BJ (cell line): ENCODE measurements at regions not wholly inside any gene's neighbourhood (a gene's known extent, or its start where the extent isn't known, plus 50 kb on each side); places are given as distances from the start of the nearest gene placed in this dataset.

Experiments used
- CTCF ChIA-PET: fragments of 350-600 bp; formaldehyde crosslinking; extraction: SDS; loops from one replicate; lab custom pipeline; 2021; ENCODE audit warnings: antibody characterized with exemption, inconsistent platforms; lab: Yijun Ruan, JAX
- POLR2A ChIA-PET: fragments of 300-600 bp; sonication (Branson Sonifier 250); formaldehyde crosslinking; extraction: SDS; loops from one replicate; lab custom pipeline; 2021; ENCODE audit warnings: antibody characterized with exemption; lab: Charles Lee
- DNase-seq: peaks from one replicate; pipeline ENCODE4 v3.0.0-alpha.2; 2011; ENCODE audit warnings: low read depth
- H3K27me3 ChIP-seq: 2 replicates; pipeline ENCODE4 v1.6.0; 2011; ENCODE audit warnings: low read length; ENCODE audit not compliant: control insufficient read depth, insufficient read depth
- H3K36me3 ChIP-seq: 2 replicates; pipeline ENCODE4 v1.5.1; 2011; ENCODE audit warnings: low read length; ENCODE audit not compliant: control insufficient read depth, insufficient read depth
- H3K4me3 ChIP-seq: 2 replicates; pipeline ENCODE4 v1.5.1; 2011; ENCODE audit warnings: low read depth, mild to moderate bottlenecking, control low read depth, low read length
- CTCF ChIP-seq: IDR thresholded peaks from 2 replicates; pipeline ENCODE4 v1.5.1; 2011; ENCODE audit warnings: low read depth, mild to moderate bottlenecking, control low read depth, inconsistent platforms, low read length, moderate library complexity; ENCODE audit not compliant: insufficient read depth

- TF ChIP-seq CTCF = no peak
- Histone ChIP-seq H3K4me3 (no peak overlapping the region), H3K36me3 (no peaks in the 10 kb centered on the region), H3K27me3 (no peaks in the 10 kb centered on the region; the same call in 1 of the 2 replicates)
- POLR2A ChIA-PET = no interaction called here
- DNase-seq = no peak
- CTCF ChIA-PET = no interaction called here
Observed at GRCh38 chr3:189058071-189058470, 113.7 kb upstream of the TPRG1 start.

- H3K36me3 ChIP-seq = no peaks in the 10 kb centered on the region
- no peaks in the 10 kb centered on the region for H3K27me3 ChIP-seq
- no peak for DNase-seq
- ChIA-PET POLR2A (no interaction called here), CTCF (no interaction called here)
- no peak overlapping the region for H3K4me3 ChIP-seq
- no peak for TF ChIP-seq CTCF
Observed at GRCh38 chr3:189070965-189071364, 100.8 kb upstream of the TPRG1 start.

- Histone ChIP-seq H3K27me3 (no peaks in the 10 kb centered on the region), H3K4me3 (no peak overlapping the region), H3K36me3 (no peaks in the 10 kb centered on the region)
- TF ChIP-seq CTCF = no peak
- ChIA-PET CTCF (no interaction called here), POLR2A (no interaction called here)
- DNase-seq = no peak
Observed at GRCh38 chr3:189071446-189071845, 100.3 kb upstream of the TPRG1 start.

GRCh38 chr3:189076449-189076848 lies 95.3 kb upstream of the TPRG1 start:
- ChIA-PET POLR2A (no interaction called here), CTCF (interaction anchor here (0.6 kb wide), 1 partner anchor 1346 kb away, joined by 4 read pairs; no protein-coding TSS in a partner anchor)
- Histone ChIP-seq H3K4me3 (no peak overlapping the region), H3K36me3 (no peaks in the 10 kb centered on the region), H3K27me3 (no peaks in the 10 kb centered on the region)
- no peak for DNase-seq
- TF ChIP-seq CTCF = no peak

- Histone ChIP-seq H3K36me3 (no peaks in the 10 kb centered on the region), H3K4me3 (no peak overlapping the region), H3K27me3 (no peaks in the 10 kb centered on the region)
- TF ChIP-seq CTCF = no peak
- ChIA-PET CTCF (no interaction called here), POLR2A (no interaction called here)
- DNase-seq = no peak
Observed at GRCh38 chr3:189080745-189081144, 91.0 kb upstream of the TPRG1 start.
